Caco-2 (cell line): ENCODE measurements at regions not wholly inside any gene's neighbourhood (a gene's known extent, or its start where the extent isn't known, plus 50 kb on each side); places are given as distances from the start of the nearest gene placed in this dataset.
"Not testable (repeated sequence)": the region's sequence is repeated elsewhere in the genome, so short reads cannot be mapped to it uniquely, and the experiment has no call there.

ENCODE experiments used
- BruUV-seq: library from RNA; stranded (reverse); fragments of 400-500 nt; replicated peaks from 2 replicates; lab custom pipeline; 2021; lab: Mats Ljungman, UMichigan
- CTCF ChIA-PET: fragments of 300-600 bp; sonication (Branson Sonifier 250); formaldehyde crosslinking; loops from one replicate; lab custom pipeline; 2022; ENCODE audit warnings: antibody characterized with exemption; lab: Charles Lee
- POLR2A ChIA-PET: fragments of 300-600 bp; sonication (Branson Sonifier 250); formaldehyde crosslinking; loops from one replicate; lab custom pipeline; 2022; ENCODE audit warnings: antibody characterized with exemption; lab: Charles Lee
- DNase-seq, 2 experiments: peaks; one replicate each; pipeline versions ENCODE4 v3.0.0 to v3.0.0-alpha.2; 2020 to 2022
- H3K27me3 ChIP-seq: replicated peaks from 2 replicates; pipeline ENCODE4 v1.6.0; 2011; ENCODE audit warnings: low read length; ENCODE audit not compliant: control insufficient read depth, insufficient read depth
- H3K36me3 ChIP-seq: 2 replicates; pipeline ENCODE4 v1.5.1; 2011; ENCODE audit warnings: low read length; ENCODE audit not compliant: control insufficient read depth, insufficient read depth
- H3K4me1 ChIP-seq: fragments of 250-450 bp; sonication (Bioruptor Pico); 2 replicates; pipeline ENCODE4 v1.5.1; 2020; ENCODE audit warnings: mild to moderate bottlenecking
- H3K4me3 ChIP-seq: 2 replicates; pipeline ENCODE4 v1.5.1; 2011; ENCODE audit warnings: low read depth, mild to moderate bottlenecking, control low read depth, low read length
- H3K9me3 ChIP-seq: fragments of 250-450 bp; sonication (Bioruptor Pico); 2 replicates; pipeline ENCODE4 v1.5.1; 2020; ENCODE audit warnings: mild to moderate bottlenecking, moderate library complexity
- H3K27ac Mint-ChIP-seq: one replicate; pipeline ENCODE4 v1.8.0; 2022; ENCODE audit warnings: mixed read lengths; ENCODE audit not compliant: unreplicated experiment
- H3K27me3 Mint-ChIP-seq: one replicate; pipeline ENCODE4 v1.8.0; 2022; ENCODE audit warnings: mixed read lengths; ENCODE audit not compliant: insufficient read depth, unreplicated experiment
- H3K36me3 Mint-ChIP-seq: one replicate; pipeline ENCODE4 v1.8.0; 2022; ENCODE audit warnings: mild to moderate bottlenecking, mixed read lengths; ENCODE audit not compliant: insufficient read depth, unreplicated experiment
- H3K4me1 Mint-ChIP-seq: one replicate; pipeline ENCODE4 v1.8.0; 2022; ENCODE audit warnings: low read depth, mixed read lengths; ENCODE audit not compliant: unreplicated experiment
- H3K4me3 Mint-ChIP-seq: one replicate; pipeline ENCODE4 v1.8.0; 2022; ENCODE audit warnings: mild to moderate bottlenecking, moderate library complexity, mixed read lengths; ENCODE audit not compliant: unreplicated experiment
- H3K9me3 Mint-ChIP-seq: one replicate; pipeline ENCODE4 v1.8.0; 2022; ENCODE audit warnings: mixed read lengths; ENCODE audit not compliant: unreplicated experiment
- CTCF ChIP-seq, 2 experiments: fragments of 200-600 bp in 1 of 2; IDR thresholded peaks; 1 replicate in 1 of 2; 2 replicates in 1 of 2; pipeline versions ENCODE4 v1.5.1 to v1.8.0; 2011 to 2022; ENCODE audit warnings: antibody characterized with exemption in 1 of 2, control low read depth in 1 of 2, inconsistent platforms in 1 of 2, low read depth in 1 of 2, low read length in 1 of 2, mild to moderate bottlenecking in 1 of 2, moderate library complexity in 1 of 2; ENCODE audit not compliant: insufficient read depth in 1 of 2, severe bottlenecking in 1 of 2, unreplicated experiment in 1 of 2
- intact Hi-C: fragments of 100-400 bp; cut with micrococcal nuclease; formaldehyde crosslinking; loops from one replicate; pipeline ENCODE4 v1.10.0; 2022; ENCODE audit not compliant: unreplicated experiment

- H3K4me1 Mint-ChIP-seq = peaks cover 30% of the 10 kb centered on the region
- Histone ChIP-seq H3K4me3 (no peak overlapping the region), H3K36me3 (no peaks in the 10 kb centered on the region), H3K9me3 (no peaks in the 10 kb centered on the region), H3K27me3 (no peaks in the 10 kb centered on the region), H3K4me1 (no peaks in the 10 kb centered on the region)
- no TSS peak for BruUV-seq
- H3K36me3 Mint-ChIP-seq = peaks cover 5% of the 10 kb centered on the region
- H3K4me3 Mint-ChIP-seq = no peak overlapping the region
- H3K27ac Mint-ChIP-seq = no peak overlapping the region
- intact Hi-C loops = no loop called here
- DNase-seq = peak; percentile 55 to 56
- CTCF ChIA-PET = no interaction called here
- POLR2A ChIA-PET = no interaction called here
- peaks cover 8% of the 10 kb centered on the region for H3K9me3 Mint-ChIP-seq
- no peaks in the 10 kb centered on the region for H3K27me3 Mint-ChIP-seq
- no peak for TF ChIP-seq CTCF (IDR thresholded peaks at IDR 0.05; ENCODE audit: insufficient read depth in 1 of 2, low read depth in 1 of 2, low read length in 1 of 2, severe bottlenecking in 1 of 2, unreplicated experiment in 1 of 2)
Measured at GRCh38 chr6:6960571-6961251, 147.1 kb upstream of the RREB1 start.

- intact Hi-C loops = no loop called here
- CTCF ChIA-PET = no interaction called here
- POLR2A ChIA-PET = no interaction called here
- DNase-seq = no peak
- no TSS peak for BruUV-seq
- Mint-ChIP-seq H3K4me3 (no peak overlapping the region), H3K27me3 (no peaks in the 10 kb centered on the region), H3K36me3 (peaks cover 5% of the 10 kb centered on the region), H3K4me1 (peaks cover 27% of the 10 kb centered on the region), H3K9me3 (peaks cover 8% of the 10 kb centered on the region), H3K27ac (no peak overlapping the region)
- Histone ChIP-seq H3K9me3 (no peaks in the 10 kb centered on the region), H3K4me3 (no peak overlapping the region), H3K27me3 (no peaks in the 10 kb centered on the region), H3K4me1 (peaks cover 5% of the 10 kb centered on the region; the same call in 1 of the 2 replicates), H3K36me3 (no peaks in the 10 kb centered on the region)
- TF ChIP-seq CTCF (IDR thresholded peaks at IDR 0.05; ENCODE audit: insufficient read depth in 1 of 2, low read depth in 1 of 2, low read length in 1 of 2, severe bottlenecking in 1 of 2, unreplicated experiment in 1 of 2) = no peak
Measured at GRCh38 chr6:6962086-6962485, 145.7 kb upstream of the RREB1 start.

- Mint-ChIP-seq H3K9me3 (peaks cover 8% of the 10 kb centered on the region), H3K27me3 (no peaks in the 10 kb centered on the region), H3K4me1 (peaks cover 29% of the 10 kb centered on the region), H3K27ac (peak overlapping the region; percentile 43), H3K4me3 (no peak overlapping the region), H3K36me3 (peaks cover 5% of the 10 kb centered on the region)
- POLR2A ChIA-PET = no interaction called here
- intact Hi-C loops = no loop called here
- H3K9me3 ChIP-seq = no peaks in the 10 kb centered on the region
- no peaks in the 10 kb centered on the region for H3K36me3 ChIP-seq
- no peak for DNase-seq
- no peak for TF ChIP-seq CTCF (IDR thresholded peaks at IDR 0.05; ENCODE audit: insufficient read depth in 1 of 2, low read depth in 1 of 2, low read length in 1 of 2, severe bottlenecking in 1 of 2, unreplicated experiment in 1 of 2)
- H3K4me3 ChIP-seq = no peak overlapping the region
- H3K27me3 ChIP-seq = no peaks in the 10 kb centered on the region
- BruUV-seq = no TSS peak
- CTCF ChIA-PET = interaction anchor here (0.6 kb wide), 1 partner anchor 22 kb away, joined by 6 read pairs; no protein-coding TSS in a partner anchor
- peaks cover 5% of the 10 kb centered on the region; the same call in 1 of the 2 replicates for H3K4me1 ChIP-seq
Measured at GRCh38 chr6:6962699-6963098, 145.1 kb upstream of the RREB1 start.

- peaks cover 28% of the 10 kb centered on the region for H3K4me1 Mint-ChIP-seq
- H3K36me3 ChIP-seq, H3K4me3 ChIP-seq, intact Hi-C loops, DNase-seq, H3K27me3 Mint-ChIP-seq, H3K9me3 Mint-ChIP-seq, H3K27me3 ChIP-seq, POLR2A ChIA-PET, H3K36me3 Mint-ChIP-seq, H3K4me3 Mint-ChIP-seq, BruUV-seq, H3K9me3 ChIP-seq: not testable (repeated sequence)
- H3K4me1 ChIP-seq = peaks cover 11% of the 10 kb centered on the region
- peak overlapping the region; percentile 43 for H3K27ac Mint-ChIP-seq
- CTCF ChIA-PET = interaction anchor here (0.6 to 0.7 kb wide), 2 partner anchors 23 to 955 kb away, joined by 4 to 6 read pairs; no protein-coding TSS in a partner anchor
Measured at GRCh38 chr6:6963390-6963789, 144.4 kb upstream of the RREB1 start.
